ENCODE measurements at regions not wholly inside any gene's neighbourhood (a gene's known extent, or its start where the extent isn't known, plus 50 kb on each side); places are given as distances from the start of the nearest gene placed in this dataset.
A peak's percentile ranks its signal among the peaks of the same experiment; 100 is the strongest.

GRCh38 chr17:71959154-71959553, 161.7 kb upstream of the SOX9 start:
- TF ChIP-seq, protein P1, sequence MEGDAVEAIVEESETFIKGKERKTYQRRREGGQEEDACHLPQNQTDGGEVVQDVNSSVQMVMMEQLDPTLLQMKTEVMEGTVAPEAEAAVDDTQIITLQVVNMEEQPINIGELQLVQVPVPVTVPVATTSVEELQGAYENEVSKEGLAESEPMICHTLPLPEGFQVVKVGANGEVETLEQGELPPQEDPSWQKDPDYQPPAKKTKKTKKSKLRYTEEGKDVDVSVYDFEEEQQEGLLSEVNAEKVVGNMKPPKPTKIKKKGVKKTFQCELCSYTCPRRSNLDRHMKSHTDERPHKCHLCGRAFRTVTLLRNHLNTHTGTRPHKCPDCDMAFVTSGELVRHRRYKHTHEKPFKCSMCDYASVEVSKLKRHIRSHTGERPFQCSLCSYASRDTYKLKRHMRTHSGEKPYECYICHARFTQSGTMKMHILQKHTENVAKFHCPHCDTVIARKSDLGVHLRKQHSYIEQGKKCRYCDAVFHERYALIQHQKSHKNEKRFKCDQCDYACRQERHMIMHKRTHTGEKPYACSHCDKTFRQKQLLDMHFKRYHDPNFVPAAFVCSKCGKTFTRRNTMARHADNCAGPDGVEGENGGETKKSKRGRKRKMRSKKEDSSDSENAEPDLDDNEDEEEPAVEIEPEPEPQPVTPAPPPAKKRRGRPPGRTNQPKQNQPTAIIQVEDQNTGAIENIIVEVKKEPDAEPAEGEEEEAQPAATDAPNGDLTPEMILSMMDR (conservative IDR thresholded peaks at IDR 0.05 in 1 of 2, IDR thresholded peaks at IDR 0.05 in 1 of 2; ENCODE audit: extremely low read depth in 1 of 2, insufficient read depth in 1 of 2, low read depth in 1 of 2, low read length in 2 of 2): peak; percentile 52 to 71
- TF ChIP-seq EZH2 (IDR thresholded peaks at IDR 0.05; ENCODE audit: borderline replicate concordance, low read length): no peak

Measured in mammary epithelial cell (primary cell).